GM19099 (cell line): ENCODE measurements at regions not wholly inside any gene's neighbourhood (a gene's known extent, or its start where the extent isn't known, plus 50 kb on each side); places are given as distances from the start of the nearest gene placed in this dataset.

Experiments
- POLR2A ChIP-seq: IDR thresholded peaks from 3 replicates; pipeline ENCODE4 v1.6.1; 2011; ENCODE audit warnings: low read depth; ENCODE audit not compliant: insufficient read length; ENCODE audit errors: extremely low read depth

DNA sequence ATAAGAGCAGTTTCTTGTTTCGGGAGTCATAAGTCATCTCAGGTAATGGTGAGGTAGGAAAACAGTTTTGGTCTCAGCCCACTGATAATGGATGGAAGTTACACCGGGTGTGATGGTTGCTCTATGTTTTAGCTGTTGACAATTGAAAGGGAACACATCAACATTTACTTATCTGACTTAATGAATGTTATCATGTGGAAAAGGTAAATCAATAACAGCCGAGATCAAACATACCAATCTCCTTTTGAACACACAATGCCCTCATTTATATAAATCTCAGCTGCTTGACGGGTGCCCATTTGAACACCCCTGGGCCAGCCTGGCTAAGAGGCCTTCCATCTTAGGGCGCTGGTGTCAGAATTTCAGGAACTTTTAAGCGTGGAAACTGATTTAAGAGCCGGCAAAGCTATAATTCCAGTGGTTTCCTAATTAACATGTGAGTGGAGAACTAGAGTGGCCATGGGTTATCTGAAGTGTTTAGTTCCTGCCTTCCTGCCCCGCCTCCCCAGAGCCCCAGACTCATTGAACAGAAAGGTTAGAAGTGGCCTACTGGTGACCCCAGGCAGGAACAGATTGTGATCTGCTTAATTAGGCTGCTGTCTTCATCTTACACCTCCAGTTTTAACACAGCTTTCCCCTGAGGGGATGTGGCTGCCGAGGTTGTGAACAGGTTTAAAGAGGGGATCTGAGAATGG lies 572.7 kb downstream of the FGF9 start:
- no peak for TF ChIP-seq POLR2A

GRCh38 chr13:22252281-22252830 lies 581.5 kb downstream of the FGF9 start:
- TF ChIP-seq POLR2A = no peak

- TF ChIP-seq POLR2A = no peak
Measured at GRCh38 chr13:22253107-22253506, 582.2 kb downstream of the FGF9 start.

DNA sequence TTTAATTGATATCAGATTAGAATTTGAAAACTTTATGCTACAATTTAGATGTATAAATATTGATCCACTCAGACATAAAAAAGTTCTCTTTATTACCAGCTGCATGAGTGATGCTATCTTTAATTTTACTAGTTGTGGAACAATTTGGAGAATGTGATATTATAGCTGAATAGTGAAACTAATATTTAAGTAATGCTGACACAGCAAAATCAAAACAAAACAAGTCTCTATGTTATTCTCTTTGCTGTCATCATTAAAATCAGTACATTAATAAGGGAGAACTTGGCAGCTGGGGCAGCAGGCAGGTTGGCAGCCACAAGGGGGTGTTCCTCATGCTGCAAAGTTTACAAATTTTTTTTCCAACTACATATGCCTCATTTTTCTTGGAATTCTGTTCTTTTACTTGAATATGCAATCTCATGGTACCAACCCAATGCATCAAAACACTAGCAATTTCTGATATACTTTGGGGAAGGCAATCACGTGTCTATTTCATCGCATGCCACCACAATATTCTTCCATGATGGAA lies 585.3 kb downstream of the FGF9 start:
- TF ChIP-seq POLR2A = no peak

DNA sequence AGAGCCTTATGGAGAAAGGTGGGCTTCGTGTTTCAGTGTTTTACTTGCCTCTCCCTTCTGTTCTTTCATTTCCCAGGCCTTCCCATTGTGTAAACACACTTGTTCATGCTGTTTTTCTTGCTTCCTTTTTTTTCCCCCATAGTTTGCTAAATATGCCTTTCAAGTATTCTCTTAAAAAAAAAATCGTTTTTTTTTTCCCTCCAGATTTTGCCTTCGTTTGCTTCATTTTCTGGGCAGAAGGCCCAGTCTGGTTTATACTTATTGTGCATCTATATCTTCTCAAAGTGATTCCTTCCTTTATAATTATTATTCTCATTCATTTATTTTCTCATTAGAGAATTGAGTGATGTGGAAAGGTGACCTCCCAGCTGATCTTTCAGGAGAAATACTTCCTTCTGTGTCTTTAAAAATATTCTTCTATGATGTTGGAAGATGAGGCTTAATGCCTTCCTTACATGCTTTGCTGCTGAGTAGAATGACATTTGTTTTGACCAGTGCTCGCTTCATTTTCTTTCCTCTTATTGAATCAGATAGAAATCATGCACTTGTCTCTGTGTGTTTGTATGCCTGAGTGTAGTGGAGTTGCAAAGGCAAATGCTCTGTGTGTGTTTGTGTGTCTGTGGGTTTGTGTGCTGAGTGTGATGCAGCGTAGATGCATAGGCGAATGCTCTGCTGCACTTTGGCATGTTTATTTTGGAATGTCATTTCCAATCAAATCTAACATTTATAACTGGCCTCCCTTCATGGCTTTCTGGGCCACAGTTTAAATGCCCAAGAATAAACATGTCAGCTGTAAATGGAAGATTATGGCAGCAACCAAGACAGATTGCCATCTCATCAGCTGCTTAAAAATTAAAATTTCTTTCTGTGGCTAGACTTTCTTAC lies 591.4 kb downstream of the FGF9 start:
- TF ChIP-seq POLR2A = no peak

GRCh38 chr13:22263185-22263584 lies 592.3 kb downstream of the FGF9 start:
- no peak for TF ChIP-seq POLR2A

- no peak for TF ChIP-seq POLR2A
Measured at GRCh38 chr13:22265563-22265962, 594.7 kb downstream of the FGF9 start.

GRCh38 chr13:22270881-22271280 lies 600.0 kb downstream of the FGF9 start:
- TF ChIP-seq POLR2A = no peak

DNA sequence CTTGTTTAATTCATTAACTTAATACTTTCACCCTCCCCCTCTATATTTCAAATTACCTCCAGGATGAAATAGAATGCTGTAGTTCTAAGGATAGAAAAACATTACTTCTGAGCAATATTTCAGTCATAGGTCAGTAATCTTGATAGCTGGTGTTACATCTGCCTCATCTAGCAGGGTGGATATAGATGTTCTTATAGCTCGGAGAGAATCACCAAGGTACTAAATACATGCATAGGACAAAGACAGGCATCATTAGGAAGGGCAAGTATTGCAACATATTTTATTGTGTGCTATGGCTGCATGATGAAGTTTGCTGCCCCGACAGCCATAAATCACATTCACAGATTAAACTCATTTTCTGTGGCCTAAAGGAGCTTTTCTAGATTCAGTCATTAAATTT lies 601.0 kb downstream of the FGF9 start:
- TF ChIP-seq POLR2A = no peak

- no peak for TF ChIP-seq POLR2A
Measured at GRCh38 chr13:22275393-22275792, 604.5 kb downstream of the FGF9 start.

DNA sequence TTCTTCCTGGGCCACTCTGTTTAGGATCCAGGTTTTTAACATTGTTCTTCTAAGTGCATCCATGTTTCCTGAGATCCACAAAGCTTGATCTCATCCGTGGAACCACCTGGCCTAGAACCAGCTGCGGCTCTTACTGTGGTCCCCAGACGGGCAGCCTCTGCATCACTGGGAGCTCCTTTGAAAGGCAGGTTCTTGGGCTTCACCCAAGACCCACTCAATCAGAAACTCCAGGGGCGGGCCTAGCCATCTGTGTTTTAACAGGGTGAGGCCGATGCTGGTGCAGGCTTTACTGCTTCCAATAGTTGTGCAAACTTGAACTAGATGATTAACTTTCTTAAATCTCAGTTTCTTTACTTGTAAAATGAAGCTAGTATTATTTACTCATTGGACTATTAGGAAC lies 605.7 kb downstream of the FGF9 start:
- no peak for TF ChIP-seq POLR2A

GRCh38 chr13:22278336-22278929 lies 607.6 kb downstream of the FGF9 start:
- TF ChIP-seq POLR2A = no peak

- no peak for TF ChIP-seq POLR2A
Measured at GRCh38 chr13:22285867-22286266, 615.0 kb downstream of the FGF9 start.

- no peak for TF ChIP-seq POLR2A
Measured at GRCh38 chr13:22286338-22286737, 615.5 kb downstream of the FGF9 start.

DNA sequence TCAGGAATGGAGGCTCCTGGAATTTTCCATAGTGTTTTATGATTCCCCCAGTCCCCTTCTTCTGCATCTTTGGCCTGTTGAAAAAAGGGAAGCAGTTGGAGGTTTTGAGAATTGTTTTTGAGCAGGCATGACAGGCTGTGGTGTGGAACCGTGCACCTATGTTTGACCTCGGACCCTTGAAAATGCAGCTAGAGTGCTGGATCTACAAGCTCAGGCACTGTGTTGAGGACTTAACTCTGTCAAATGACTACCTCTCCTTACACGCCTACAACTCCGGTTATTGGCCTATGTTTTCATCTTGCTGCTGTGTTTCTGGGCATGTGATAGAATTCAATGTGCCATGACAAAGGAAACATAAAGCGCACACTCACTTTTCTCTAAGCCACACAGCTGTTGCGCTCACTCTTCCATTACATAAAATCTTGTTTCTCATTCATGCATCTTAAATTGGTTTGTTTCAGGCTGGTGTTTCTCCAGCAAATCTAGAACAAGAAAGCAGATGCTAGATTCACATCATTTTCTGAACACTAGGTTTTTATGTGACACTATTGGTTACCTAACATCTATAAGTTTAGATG lies 616.6 kb downstream of the FGF9 start:
- TF ChIP-seq POLR2A = no peak
